HepG2 (cell line): ENCODE measurements at regions not wholly inside any gene's neighbourhood (a gene's known extent, or its start where the extent isn't known, plus 50 kb on each side); places are given as distances from the start of the nearest gene placed in this dataset.

Experiments used
- ATAC-seq: fragments of 200-7000 bp; cut with Tn5 transposase; 3 replicates; pipeline ENCODE4 v1.9.1; 2020; ENCODE audit warnings: mild to moderate bottlenecking, moderate library complexity
- BruUV-seq: library from RNA; stranded (reverse); fragments of 400-500 nt; replicated peaks from 2 replicates; lab custom pipeline; 2021; lab: Mats Ljungman, UMichigan
- CTCF ChIA-PET: fragments of 300-600 bp; formaldehyde crosslinking; extraction: SDS; loops from one replicate; lab custom pipeline; 2021; ENCODE audit warnings: low total read pairs, inconsistent platforms, low intra/inter-chr PET ratio; lab: Yijun Ruan, JAX
- POLR2A ChIA-PET: fragments of 350-600 bp; sonication (Branson Sonifier 250); formaldehyde crosslinking; loops from one replicate; lab custom pipeline; 2020; ENCODE audit warnings: antibody characterized with exemption, inconsistent platforms; lab: Yijun Ruan, JAX
- DNase-seq: peaks from one replicate; pipeline ENCODE4 v3.0.0-alpha.2; 2015; ENCODE audit warnings: low spot score
- FAIRE-seq: peaks from 3 replicates; lab custom pipeline; 2011; peaks lifted over from hg19 to GRCh38; lab: Jason Lieb, UNC
- H2AFZ ChIP-seq: one replicate; pipeline ENCODE4 v1.6.1; 2011; ENCODE audit warnings: low read length, inconsistent platforms
- H3K27ac ChIP-seq: fragments of 300-600 bp; 3 replicates; pipeline ENCODE4 v1.8.0; 2011; ENCODE audit warnings: mixed run types, mild to moderate bottlenecking, mixed read lengths, low read length, inconsistent platforms; ENCODE audit not compliant: insufficient read depth; ENCODE audit errors: extremely low read length
- H3K27me3 ChIP-seq, 2 experiments: fragments of 200-600 bp in 1 of 2; 2 replicates in 1 of 2; 3 replicates in 1 of 2; pipeline versions ENCODE4 v1.6.0 to v1.8.0; 2011; ENCODE audit warnings: low read length in 2 of 2, mild to moderate bottlenecking in 2 of 2, moderate library complexity in 2 of 2, inconsistent platforms in 1 of 2; ENCODE audit not compliant: insufficient read depth in 2 of 2, control insufficient read depth in 1 of 2
- H3K36me3 ChIP-seq, 2 experiments: fragments of 200-600 bp in 1 of 2; replicated peaks in 1 of 2; 2 replicates in 1 of 2; 3 replicates in 1 of 2; pipeline versions ENCODE4 v1.5.1 to v1.8.0; 2011; ENCODE audit warnings: low read length in 2 of 2, inconsistent platforms in 1 of 2; ENCODE audit not compliant: insufficient read depth in 2 of 2, control insufficient read depth in 1 of 2
- H3K4me1 ChIP-seq: 2 replicates; pipeline ENCODE4 v1.5.1; 2012; ENCODE audit warnings: low read length, inconsistent platforms; ENCODE audit not compliant: insufficient read depth
- H3K4me2 ChIP-seq: 2 replicates; pipeline ENCODE4 v1.6.0; 2011; ENCODE audit warnings: low read depth, low read length, inconsistent platforms
- H3K4me3 ChIP-seq, 3 experiments: fragments of 200-600 bp in 1 of 3; sonication (generic), shearing (Covaris generic) in 1 of 3; replicated peaks in 1 of 3; 2 replicates each; pipeline ENCODE4 v1.5.1; 2011 to 2016; ENCODE audit warnings: low read length in 3 of 3, inconsistent platforms in 2 of 3, low read depth in 2 of 3, mild to moderate bottlenecking in 2 of 3, control low read depth in 1 of 3, mixed read lengths in 1 of 3; ENCODE audit not compliant: insufficient read depth in 1 of 3
- H3K79me2 ChIP-seq: one replicate; pipeline ENCODE4 v1.6.1; 2011; ENCODE audit warnings: low read length, inconsistent platforms; ENCODE audit not compliant: insufficient read depth
- H3K9ac ChIP-seq: 2 replicates; pipeline ENCODE4 v1.6.0; 2011; ENCODE audit warnings: mild to moderate bottlenecking, low read depth, low read length, inconsistent platforms; ENCODE audit not compliant: insufficient read depth
- H3K9me3 ChIP-seq: 2 replicates; pipeline ENCODE4 v1.5.1; 2012; ENCODE audit warnings: mild to moderate bottlenecking, low read length
- H4K20me1 ChIP-seq: 2 replicates; pipeline ENCODE4 v1.6.0; 2011; ENCODE audit warnings: inconsistent platforms, mild to moderate bottlenecking, low read length, moderate library complexity; ENCODE audit not compliant: insufficient read depth
- AFF4 ChIP-seq: sonication (generic); formaldehyde crosslinking; IDR thresholded peaks from 2 replicates; pipeline ENCODE4 v1.4.0; 2020; ENCODE audit warnings: missing genetic modification reagents
- MEIS2 ChIP-seq: sonication (generic); formaldehyde crosslinking; IDR thresholded peaks from 2 replicates; pipeline ENCODE4 v1.9.0; 2021; ENCODE audit warnings: mild to moderate bottlenecking, missing genetic modification reagents
- NFE2L1 ChIP-seq: sonication (generic); formaldehyde crosslinking; IDR thresholded peaks from 2 replicates; pipeline ENCODE4 v1.4.0; 2020; ENCODE audit warnings: missing genetic modification reagents, mild to moderate bottlenecking, borderline replicate concordance
- ZFYVE20 ChIP-seq: sonication (generic); formaldehyde crosslinking; IDR thresholded peaks from 2 replicates; pipeline ENCODE4 v1.8.0; 2023; ENCODE audit warnings: low read depth, mild to moderate bottlenecking, moderate library complexity, missing genetic modification reagents, borderline replicate concordance
- ZNF256 ChIP-seq: sonication (generic); formaldehyde crosslinking; conservative IDR thresholded peaks from 2 replicates; pipeline ENCODE4 v1.4.0; 2020; ENCODE audit warnings: missing genetic modification reagents
- WGBS: methylation state at CpG from one replicate; pipeline ENCODE4 v1.1.6; 2017; ENCODE audit warnings: low lambda C conversion rate; 5-methylcytosine and 5-hydroxymethylcytosine counted together
- in situ Hi-C: cut with HindIII; loops from 2 replicates; pipeline ENCODE4 v1.10.0; 2017; ENCODE audit warnings: low pct_unique_long_range_greater_than_20kb; ENCODE audit not compliant: extremely low pct_ligation_motif_present
- intact Hi-C: fragments of 100-400 bp; cut with micrococcal nuclease; formaldehyde crosslinking; loops from one replicate; pipeline ENCODE4 v1.10.0; 2022; ENCODE audit not compliant: unreplicated experiment

- peaks cover 3 to 7% of the 10 kb centered on the region in 2 experiments; a peak in 3 of 5 replicates for H3K27me3 ChIP-seq
- ChIA-PET CTCF (no interaction called here), POLR2A (no interaction called here)
- no peak overlapping the region for H2AFZ ChIP-seq
- TF ChIP-seq ZFYVE20 (CRISPR knock-in tag), result no peak
- TF ChIP-seq AFF4 (CRISPR knock-in tag), result no peak
- no peak for TF ChIP-seq NFE2L1 (CRISPR knock-in tag)
- no peak for TF ChIP-seq MEIS2 (CRISPR knock-in tag)
- no peak for TF ChIP-seq ZNF256 (CRISPR knock-in tag)
- H4K20me1 ChIP-seq, result no peaks in the 10 kb centered on the region
- intact Hi-C loops (no loop called here), in situ Hi-C loops (no loop called here)
- no peaks in the 10 kb centered on the region for H3K9me3 ChIP-seq
- no peak overlapping the region for H3K9ac ChIP-seq
- H3K4me3 ChIP-seq, result no peak overlapping the region
- no peak overlapping the region for H3K27ac ChIP-seq
- no peak overlapping the region for H3K4me2 ChIP-seq
- no peaks in the 10 kb centered on the region for H3K4me1 ChIP-seq
- H3K36me3 ChIP-seq, result no peaks in the 10 kb centered on the region
- no peaks in the 10 kb centered on the region for H3K79me2 ChIP-seq
- no peak for ATAC-seq
- DNase-seq, result no peak
- FAIRE-seq, result no peak
- no TSS peak for BruUV-seq
- 13% methylated on average over 9 of the region's 15 CpGs for WGBS
Measured at GRCh38 chr4:8939160-8939839, 67.7 kb upstream of the HMX1 start.
